Keratinocyte (primary cell): ENCODE measurements at regions not wholly inside any gene's neighbourhood (a gene's known extent, or its start where the extent isn't known, plus 50 kb on each side); places are given as distances from the start of the nearest gene placed in this dataset.

ENCODE experiments used
- CTCF ChIP-seq, 3 experiments: IDR thresholded peaks in 1 of 3; conservative IDR thresholded peaks in 1 of 3; optimal IDR thresholded peaks in 1 of 3; 2 replicates in 2 of 3; 3 replicates in 1 of 3; pipeline versions ENCODE3 to v1.5.1; 2011; ENCODE audit warnings: low read length in 3 of 3, mild to moderate bottlenecking in 3 of 3, moderate library complexity in 2 of 3, control low read depth in 1 of 3, inconsistent platforms in 1 of 3; ENCODE audit not compliant: insufficient read depth in 2 of 3; ENCODE audit errors: extremely low read depth in 1 of 3
- EZH2 ChIP-seq: IDR thresholded peaks from one replicate; pipeline ENCODE4 v1.6.1; 2012; ENCODE audit warnings: inconsistent platforms, mild to moderate bottlenecking, low read length, moderate library complexity

DNA sequence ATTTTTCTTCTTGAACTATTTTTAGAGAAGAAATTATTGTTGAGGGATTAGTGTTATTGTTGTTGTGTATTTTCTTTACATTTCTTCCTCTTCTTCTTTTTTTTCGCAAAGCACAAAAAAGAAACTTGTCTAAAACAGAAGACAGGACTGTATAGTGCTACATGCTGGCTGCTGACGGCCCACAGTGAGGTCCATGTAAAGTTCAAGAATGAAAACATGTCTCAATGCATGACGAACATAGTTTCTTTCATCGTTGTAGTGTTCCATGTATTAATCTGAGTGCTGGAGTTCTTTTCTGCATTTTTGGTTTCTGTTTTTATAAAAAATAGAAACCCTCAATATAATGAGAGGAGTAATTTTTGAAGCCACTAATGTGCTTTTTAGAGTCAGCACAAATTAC, 462.9 kb upstream of the MARCKS start:
- TF ChIP-seq CTCF (optimal IDR thresholded peaks at IDR 0.05 in 1 of 3, IDR thresholded peaks at IDR 0.05 in 1 of 3, conservative IDR thresholded peaks at IDR 0.05 in 1 of 3; ENCODE audit: extremely low read depth in 1 of 3, insufficient read depth in 2 of 3, low read length in 3 of 3) (no peak), EZH2 (no peak)
